KG1 (cell line): ENCODE measurements at regions not wholly inside any gene's neighbourhood (a gene's known extent, or its start where the extent isn't known, plus 50 kb on each side); places are given as distances from the start of the nearest gene placed in this dataset.

Experiments used
- DNase-seq: peaks from one replicate; lab custom pipeline; 2025; lab: John Stamatoyannopoulos, UW

GRCh38 chr9:81259896-81260295 is 429.5 kb downstream of the TLE1 start:
- no peak for DNase-seq

GRCh38 chr9:81256368-81256767 is 433.0 kb downstream of the TLE1 start:
- no peak for DNase-seq

GRCh38 chr9:81250606-81251005 is 438.7 kb downstream of the TLE1 start:
- DNase-seq: no peak

- no peak for DNase-seq
These were observed 439.3 kb downstream of the TLE1 start for GRCh38 chr9:81250041-81250440.

GRCh38 chr9:81245254-81245956 is 443.9 kb downstream of the TLE1 start:
- DNase-seq: no peak

- no peak for DNase-seq
These were observed 444.7 kb downstream of the TLE1 start for GRCh38 chr9:81244631-81245030.

- DNase-seq: no peak
These were observed 446.5 kb downstream of the TLE1 start for GRCh38 chr9:81242866-81243265.

- DNase-seq: no peak
These were observed 450.0 kb downstream of the TLE1 start for GRCh38 chr9:81239388-81239787.

- DNase-seq: no peak
These were observed 451.6 kb downstream of the TLE1 start for GRCh38 chr9:81237565-81238231.

- no peak for DNase-seq
These were observed 454.3 kb downstream of the TLE1 start for GRCh38 chr9:81234924-81235610.

GRCh38 chr9:81231011-81231410 is 458.3 kb downstream of the TLE1 start:
- DNase-seq: no peak

GRCh38 chr9:81227507-81228245 is 461.7 kb downstream of the TLE1 start:
- DNase-seq: no peak

- no peak for DNase-seq
These were observed 463.8 kb downstream of the TLE1 start for GRCh38 chr9:81225596-81225995.

- DNase-seq: no peak
These were observed 464.9 kb downstream of the TLE1 start for GRCh38 chr9:81224166-81225081.

GRCh38 chr9:81214975-81215374 is 474.4 kb downstream of the TLE1 start:
- no peak for DNase-seq

GRCh38 chr9:81213456-81213855 is 475.9 kb downstream of the TLE1 start:
- no peak for DNase-seq

- DNase-seq: no peak
These were observed 477.6 kb downstream of the TLE1 start for GRCh38 chr9:81211741-81212140.

- DNase-seq: no peak
These were observed 481.7 kb downstream of the TLE1 start for GRCh38 chr9:81207651-81208050.

GRCh38 chr9:81202292-81202691 is 487.1 kb downstream of the TLE1 start:
- DNase-seq: no peak

- no peak for DNase-seq
These were observed 494.1 kb downstream of the TLE1 start for GRCh38 chr9:81195206-81195605.
